ENCODE measurements at regions not wholly inside any gene's neighbourhood (a gene's known extent, or its start where the extent isn't known, plus 50 kb on each side); places are given as distances from the start of the nearest gene placed in this dataset.
"Not testable (repeated sequence)": the region's sequence is repeated elsewhere in the genome, so short reads cannot be mapped to it uniquely, and the experiment has no call there.

- not testable (repeated sequence) for H3K9me3 Mint-ChIP-seq; H3K36me3 Mint-ChIP-seq (ENCODE audit: low read depth)
Measured at GRCh38 chr5:60492358-60492757, 207.6 kb downstream of the DEPDC1B start.

GRCh38 chr5:60490597-60491166 is 209.3 kb downstream of the DEPDC1B start:
- no peak overlapping the region for H3K4me3 Mint-ChIP-seq
- H3K27me3 Mint-ChIP-seq (ENCODE audit: insufficient read depth): peaks cover 2% of the 10 kb centered on the region
- H3K36me3 Mint-ChIP-seq (ENCODE audit: low read depth): no peaks in the 10 kb centered on the region
- H3K27ac Mint-ChIP-seq: no peak overlapping the region
- no peaks in the 10 kb centered on the region for H3K9me3 Mint-ChIP-seq
- no peak for DNase-seq (ENCODE audit: low spot score)
- no peaks in the 10 kb centered on the region for H3K4me1 Mint-ChIP-seq (ENCODE audit: low read depth)
- intact Hi-C loops (cut with micrococcal nuclease): no loop called here

More at GRCh38 chr5:60492358-60492757, 207.6 kb downstream of the DEPDC1B start:
- H3K4me3 Mint-ChIP-seq; H3K4me1 Mint-ChIP-seq (ENCODE audit: low read depth); H3K27me3 Mint-ChIP-seq (ENCODE audit: insufficient read depth); intact Hi-C loops (cut with micrococcal nuclease); DNase-seq (ENCODE audit: low spot score); H3K27ac Mint-ChIP-seq: not testable (repeated sequence)

GRCh38 chr5:60489856-60490255 is 210.1 kb downstream of the DEPDC1B start:
- intact Hi-C loops (cut with micrococcal nuclease): no loop called here
- Mint-ChIP-seq H3K4me3 (no peak overlapping the region), H3K9me3 (no peaks in the 10 kb centered on the region), H3K27ac (no peak overlapping the region), H3K4me1 (ENCODE audit: low read depth) (no peaks in the 10 kb centered on the region), H3K36me3 (ENCODE audit: low read depth) (no peaks in the 10 kb centered on the region), H3K27me3 (ENCODE audit: insufficient read depth) (peaks cover 2% of the 10 kb centered on the region)
- DNase-seq (ENCODE audit: low spot score): no peak

GRCh38 chr5:60489377-60489776 is 210.6 kb downstream of the DEPDC1B start:
- H3K36me3 Mint-ChIP-seq (ENCODE audit: low read depth): no peaks in the 10 kb centered on the region
- H3K9me3 Mint-ChIP-seq: no peaks in the 10 kb centered on the region
- H3K4me1 Mint-ChIP-seq (ENCODE audit: low read depth): no peaks in the 10 kb centered on the region
- intact Hi-C loops (cut with micrococcal nuclease): no loop called here
- H3K4me3 Mint-ChIP-seq: no peak overlapping the region
- peaks cover 2% of the 10 kb centered on the region for H3K27me3 Mint-ChIP-seq (ENCODE audit: insufficient read depth)
- no peak for DNase-seq (ENCODE audit: low spot score)
- H3K27ac Mint-ChIP-seq: no peak overlapping the region

- Mint-ChIP-seq H3K4me3 (no peak overlapping the region), H3K36me3 (ENCODE audit: low read depth) (no peaks in the 10 kb centered on the region), H3K9me3 (no peaks in the 10 kb centered on the region), H3K4me1 (ENCODE audit: low read depth) (no peaks in the 10 kb centered on the region), H3K27ac (no peak overlapping the region), H3K27me3 (ENCODE audit: insufficient read depth) (peaks cover 2% of the 10 kb centered on the region)
- DNase-seq (ENCODE audit: low spot score): no peak
- intact Hi-C loops (cut with micrococcal nuclease): no loop called here
Measured at GRCh38 chr5:60488466-60489130, 211.4 kb downstream of the DEPDC1B start.

GRCh38 chr5:60487885-60488442 is 212.0 kb downstream of the DEPDC1B start:
- DNase-seq (ENCODE audit: low spot score): no peak
- H3K4me1 Mint-ChIP-seq (ENCODE audit: low read depth): no peaks in the 10 kb centered on the region
- no peaks in the 10 kb centered on the region for H3K36me3 Mint-ChIP-seq (ENCODE audit: low read depth)

GRCh38 chr5:60487476-60487875 is 212.5 kb downstream of the DEPDC1B start:
- Mint-ChIP-seq H3K4me1 (ENCODE audit: low read depth) (no peaks in the 10 kb centered on the region), H3K36me3 (ENCODE audit: low read depth) (no peaks in the 10 kb centered on the region), H3K9me3 (no peaks in the 10 kb centered on the region), H3K27ac (no peak overlapping the region), H3K27me3 (ENCODE audit: insufficient read depth) (peaks cover 2% of the 10 kb centered on the region), H3K4me3 (no peak overlapping the region)
- intact Hi-C loops (cut with micrococcal nuclease): no loop called here
- no peak for DNase-seq (ENCODE audit: low spot score)

More at GRCh38 chr5:60487885-60488442, 212.0 kb downstream of the DEPDC1B start:
- Mint-ChIP-seq H3K4me3 (no peak overlapping the region), H3K9me3 (no peaks in the 10 kb centered on the region), H3K27me3 (ENCODE audit: insufficient read depth) (peaks cover 2% of the 10 kb centered on the region), H3K27ac (no peak overlapping the region)
- intact Hi-C loops (cut with micrococcal nuclease): no loop called here

GRCh38 chr5:60485361-60485760 is 214.6 kb downstream of the DEPDC1B start:
- no peak for DNase-seq (ENCODE audit: low spot score)
- intact Hi-C loops (cut with micrococcal nuclease): no loop called here
- no peak overlapping the region for H3K27ac Mint-ChIP-seq
- no peak overlapping the region for H3K4me3 Mint-ChIP-seq
- no peaks in the 10 kb centered on the region for H3K4me1 Mint-ChIP-seq (ENCODE audit: low read depth)
- H3K9me3 Mint-ChIP-seq: no peaks in the 10 kb centered on the region
- no peaks in the 10 kb centered on the region for H3K36me3 Mint-ChIP-seq (ENCODE audit: low read depth)
- peaks cover 2% of the 10 kb centered on the region for H3K27me3 Mint-ChIP-seq (ENCODE audit: insufficient read depth)

GRCh38 chr5:60483050-60483449 is 216.9 kb downstream of the DEPDC1B start:
- H3K4me3 Mint-ChIP-seq: no peak overlapping the region
- H3K27ac Mint-ChIP-seq: no peak overlapping the region
- peaks cover 2% of the 10 kb centered on the region for H3K27me3 Mint-ChIP-seq (ENCODE audit: insufficient read depth)
- no peaks in the 10 kb centered on the region for H3K36me3 Mint-ChIP-seq (ENCODE audit: low read depth)
- no peak for DNase-seq (ENCODE audit: low spot score)
- intact Hi-C loops (cut with micrococcal nuclease): no loop called here
- no peaks in the 10 kb centered on the region for H3K9me3 Mint-ChIP-seq
- H3K4me1 Mint-ChIP-seq (ENCODE audit: low read depth): no peaks in the 10 kb centered on the region

- intact Hi-C loops (cut with micrococcal nuclease): no loop called here
- H3K27me3 Mint-ChIP-seq (ENCODE audit: insufficient read depth): no peaks in the 10 kb centered on the region
- no peak for DNase-seq (ENCODE audit: low spot score)
- H3K27ac Mint-ChIP-seq: no peak overlapping the region
- no peaks in the 10 kb centered on the region for H3K4me1 Mint-ChIP-seq (ENCODE audit: low read depth)
- no peaks in the 10 kb centered on the region for H3K9me3 Mint-ChIP-seq
- no peak overlapping the region for H3K4me3 Mint-ChIP-seq
- no peaks in the 10 kb centered on the region for H3K36me3 Mint-ChIP-seq (ENCODE audit: low read depth)
Measured at GRCh38 chr5:60482301-60482700, 217.7 kb downstream of the DEPDC1B start.

GRCh38 chr5:60479542-60479941 is 220.4 kb downstream of the DEPDC1B start:
- no peak overlapping the region for H3K27ac Mint-ChIP-seq
- no peaks in the 10 kb centered on the region for H3K36me3 Mint-ChIP-seq (ENCODE audit: low read depth)
- H3K4me3 Mint-ChIP-seq: no peak overlapping the region
- H3K4me1 Mint-ChIP-seq (ENCODE audit: low read depth): no peaks in the 10 kb centered on the region
- intact Hi-C loops (cut with micrococcal nuclease): no loop called here
- H3K9me3 Mint-ChIP-seq: no peaks in the 10 kb centered on the region
- DNase-seq (ENCODE audit: low spot score): no peak
- no peaks in the 10 kb centered on the region for H3K27me3 Mint-ChIP-seq (ENCODE audit: insufficient read depth)

GRCh38 chr5:60477849-60478248 is 222.1 kb downstream of the DEPDC1B start:
- no peaks in the 10 kb centered on the region for H3K9me3 Mint-ChIP-seq
- intact Hi-C loops (cut with micrococcal nuclease): no loop called here

GRCh38 chr5:60473654-60474053 is 226.3 kb downstream of the DEPDC1B start:
- H3K27me3 Mint-ChIP-seq (ENCODE audit: insufficient read depth): no peaks in the 10 kb centered on the region
- no peaks in the 10 kb centered on the region for H3K36me3 Mint-ChIP-seq (ENCODE audit: low read depth)
- DNase-seq (ENCODE audit: low spot score): no peak
- H3K9me3 Mint-ChIP-seq: no peaks in the 10 kb centered on the region
- H3K27ac Mint-ChIP-seq: no peak overlapping the region
- intact Hi-C loops (cut with micrococcal nuclease): no loop called here
- no peaks in the 10 kb centered on the region for H3K4me1 Mint-ChIP-seq (ENCODE audit: low read depth)
- no peak overlapping the region for H3K4me3 Mint-ChIP-seq

More at GRCh38 chr5:60477849-60478248, 222.1 kb downstream of the DEPDC1B start:
- DNase-seq (ENCODE audit: low spot score): no peak
- H3K36me3 Mint-ChIP-seq (ENCODE audit: low read depth): no peaks in the 10 kb centered on the region
- H3K4me3 Mint-ChIP-seq: no peak overlapping the region
- no peak overlapping the region for H3K27ac Mint-ChIP-seq
- no peaks in the 10 kb centered on the region for H3K27me3 Mint-ChIP-seq (ENCODE audit: insufficient read depth)
- no peaks in the 10 kb centered on the region for H3K4me1 Mint-ChIP-seq (ENCODE audit: low read depth)

Data from activated T-helper 1 cell treated with anti-CD3 and anti-CD28 coated beads, Interleukin-12 subunit alpha, Interleukin-12 subunit beta, Interleukin-2, Interleukin-4 antibody, amounts not matched to agents 30 ng/mL and 10 ng/mL and 1 ng/mL, durations not matched to agents 14 hours and 24 hours and 36 hours (primary cell).